Neural progenitor cell (in vitro differentiated cells): ENCODE measurements at regions not wholly inside any gene's neighbourhood (a gene's known extent, or its start where the extent isn't known, plus 50 kb on each side); places are given as distances from the start of the nearest gene placed in this dataset.

ENCODE experiments used
- DNase-seq: peaks from one replicate; pipeline ENCODE4 v3.0.0-alpha.2; 2016; ENCODE audit warnings: low spot score
- H2AFZ ChIP-seq: fragments of 200-600 bp; sonication (generic); replicated peaks from 2 replicates; pipeline ENCODE4 v1.6.1; 2016; ENCODE audit warnings: antibody characterized with exemption
- H3F3A ChIP-seq: fragments of 200-600 bp; sonication (generic); 2 replicates; pipeline ENCODE4 v1.6.1; 2016; ENCODE audit warnings: antibody characterized with exemption, low read depth
- H3K27ac ChIP-seq: fragments of 200-600 bp; sonication (generic); 2 replicates; pipeline ENCODE4 v1.5.1; 2016; ENCODE audit warnings: mild to moderate bottlenecking
- H3K27me3 ChIP-seq: fragments of 200-600 bp; sonication (generic); 2 replicates; pipeline ENCODE4 v1.6.1; 2016; ENCODE audit warnings: mild to moderate bottlenecking, moderate library complexity
- H3K36me3 ChIP-seq: fragments of 200-600 bp; sonication (generic); 2 replicates; pipeline ENCODE4 v1.5.1; 2016
- H3K4me1 ChIP-seq: fragments of 200-600 bp; sonication (generic); 2 replicates; pipeline ENCODE4 v1.6.1; 2016; ENCODE audit warnings: mixed run types
- H3K4me2 ChIP-seq: fragments of 200-600 bp; sonication (generic); 2 replicates; pipeline ENCODE4 v1.6.1; 2016
- H3K4me3 ChIP-seq: fragments of 200-600 bp; sonication (generic); 2 replicates; pipeline ENCODE4 v1.5.1; 2016
- H3K79me2 ChIP-seq: fragments of 200-600 bp; sonication (generic); 2 replicates; pipeline ENCODE4 v1.6.1; 2016; ENCODE audit warnings: low read depth
- H3K9ac ChIP-seq: fragments of 200-600 bp; sonication (generic); 2 replicates; pipeline ENCODE4 v1.6.1; 2016
- H3K9me3 ChIP-seq: fragments of 200-600 bp; sonication (generic); 2 replicates; pipeline ENCODE4 v1.5.1; 2016; ENCODE audit warnings: low read depth
- H4K20me1 ChIP-seq: fragments of 200-600 bp; sonication (generic); 2 replicates; pipeline ENCODE4 v1.6.1; 2016; ENCODE audit warnings: low read depth
- H3K27ac Mint-ChIP-seq: 3 replicates; pipeline ENCODE4 v1.8.0; 2021; ENCODE audit warnings: mixed read lengths
- H3K27me3 Mint-ChIP-seq: 2 replicates; pipeline ENCODE4 v1.8.0; 2022; ENCODE audit warnings: low read depth, mild to moderate bottlenecking, inconsistent platforms, moderate library complexity, mixed read lengths; ENCODE audit not compliant: insufficient read depth
- H3K36me3 Mint-ChIP-seq: 3 replicates; pipeline ENCODE4 v1.8.0; 2021; ENCODE audit warnings: mixed read lengths
- H3K4me1 Mint-ChIP-seq: 3 replicates; pipeline ENCODE4 v1.8.0; 2021; ENCODE audit warnings: mixed read lengths
- H3K4me3 Mint-ChIP-seq: 3 replicates; pipeline ENCODE4 v1.8.0; 2021; ENCODE audit warnings: mild to moderate bottlenecking, moderate library complexity, mixed read lengths
- H3K9me3 Mint-ChIP-seq: 3 replicates; pipeline ENCODE4 v1.8.0; 2020; ENCODE audit warnings: mixed read lengths
- EZH2 ChIP-seq: fragments of 200-600 bp; sonication (generic); IDR thresholded peaks from 2 replicates; pipeline ENCODE4 v1.6.1; 2017; ENCODE audit warnings: antibody characterized with exemption, mild to moderate bottlenecking, moderate library complexity
- EZH2phosphoT487 ChIP-seq: fragments of 200-600 bp; sonication (generic); IDR thresholded peaks from 2 replicates; pipeline ENCODE4 v1.6.1; 2017; ENCODE audit warnings: antibody characterized with exemption
- TF ChIP-seq, protein P1 (sequence below): fragments of 200-600 bp; sonication (generic); IDR thresholded peaks from 2 replicates; pipeline ENCODE4 v1.5.1; 2017; ENCODE audit warnings: antibody characterized with exemption, mild to moderate bottlenecking

GRCh38 chr1:239240736-239241135 lies 145.6 kb upstream of the CHRM3 start:
- TF ChIP-seq, protein P1, sequence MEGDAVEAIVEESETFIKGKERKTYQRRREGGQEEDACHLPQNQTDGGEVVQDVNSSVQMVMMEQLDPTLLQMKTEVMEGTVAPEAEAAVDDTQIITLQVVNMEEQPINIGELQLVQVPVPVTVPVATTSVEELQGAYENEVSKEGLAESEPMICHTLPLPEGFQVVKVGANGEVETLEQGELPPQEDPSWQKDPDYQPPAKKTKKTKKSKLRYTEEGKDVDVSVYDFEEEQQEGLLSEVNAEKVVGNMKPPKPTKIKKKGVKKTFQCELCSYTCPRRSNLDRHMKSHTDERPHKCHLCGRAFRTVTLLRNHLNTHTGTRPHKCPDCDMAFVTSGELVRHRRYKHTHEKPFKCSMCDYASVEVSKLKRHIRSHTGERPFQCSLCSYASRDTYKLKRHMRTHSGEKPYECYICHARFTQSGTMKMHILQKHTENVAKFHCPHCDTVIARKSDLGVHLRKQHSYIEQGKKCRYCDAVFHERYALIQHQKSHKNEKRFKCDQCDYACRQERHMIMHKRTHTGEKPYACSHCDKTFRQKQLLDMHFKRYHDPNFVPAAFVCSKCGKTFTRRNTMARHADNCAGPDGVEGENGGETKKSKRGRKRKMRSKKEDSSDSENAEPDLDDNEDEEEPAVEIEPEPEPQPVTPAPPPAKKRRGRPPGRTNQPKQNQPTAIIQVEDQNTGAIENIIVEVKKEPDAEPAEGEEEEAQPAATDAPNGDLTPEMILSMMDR = no peak
- H3K36me3 ChIP-seq = no peaks in the 10 kb centered on the region
- H3K4me1 Mint-ChIP-seq = peaks cover 6% of the 10 kb centered on the region

GRCh38 chr1:239239529-239239928 lies 146.8 kb upstream of the CHRM3 start:
- Histone ChIP-seq H3K36me3 (no peaks in the 10 kb centered on the region), H3K4me1 (peaks cover 14% of the 10 kb centered on the region), H3K27me3 (no peaks in the 10 kb centered on the region), H4K20me1 (no peaks in the 10 kb centered on the region), H3K9me3 (no peaks in the 10 kb centered on the region), H3K9ac (no peak overlapping the region), H3F3A (no peaks in the 10 kb centered on the region), H2AFZ (no peak overlapping the region), H3K27ac (no peak overlapping the region), H3K79me2 (no peaks in the 10 kb centered on the region), H3K4me3 (no peak overlapping the region), H3K4me2 (no peak overlapping the region)
- DNase-seq = no peak
- no peak overlapping the region for H3K4me3 Mint-ChIP-seq
- peaks cover 6% of the 10 kb centered on the region for H3K4me1 Mint-ChIP-seq
- H3K27me3 Mint-ChIP-seq = no peaks in the 10 kb centered on the region
- TF ChIP-seq EZH2phosphoT487 = no peak
- TF ChIP-seq EZH2 = no peak
- H3K27ac Mint-ChIP-seq = no peak overlapping the region
- H3K36me3 Mint-ChIP-seq = no peaks in the 10 kb centered on the region
- no peaks in the 10 kb centered on the region for H3K9me3 Mint-ChIP-seq

More at GRCh38 chr1:239240736-239241135, 145.6 kb upstream of the CHRM3 start:
- Histone ChIP-seq H3K4me2 (no peak overlapping the region), H3K4me3 (no peak overlapping the region), H3K9me3 (no peaks in the 10 kb centered on the region), H2AFZ (no peak overlapping the region), H3K79me2 (no peaks in the 10 kb centered on the region), H3K4me1 (peaks cover 14% of the 10 kb centered on the region), H3F3A (no peaks in the 10 kb centered on the region), H3K27me3 (no peaks in the 10 kb centered on the region), H4K20me1 (no peaks in the 10 kb centered on the region), H3K27ac (no peak overlapping the region), H3K9ac (no peak overlapping the region)
- H3K9me3 Mint-ChIP-seq = no peaks in the 10 kb centered on the region
- no peak for DNase-seq
- no peaks in the 10 kb centered on the region for H3K36me3 Mint-ChIP-seq
- H3K4me3 Mint-ChIP-seq = no peak overlapping the region
- H3K27me3 Mint-ChIP-seq = no peaks in the 10 kb centered on the region
- H3K27ac Mint-ChIP-seq = no peak overlapping the region

DNA sequence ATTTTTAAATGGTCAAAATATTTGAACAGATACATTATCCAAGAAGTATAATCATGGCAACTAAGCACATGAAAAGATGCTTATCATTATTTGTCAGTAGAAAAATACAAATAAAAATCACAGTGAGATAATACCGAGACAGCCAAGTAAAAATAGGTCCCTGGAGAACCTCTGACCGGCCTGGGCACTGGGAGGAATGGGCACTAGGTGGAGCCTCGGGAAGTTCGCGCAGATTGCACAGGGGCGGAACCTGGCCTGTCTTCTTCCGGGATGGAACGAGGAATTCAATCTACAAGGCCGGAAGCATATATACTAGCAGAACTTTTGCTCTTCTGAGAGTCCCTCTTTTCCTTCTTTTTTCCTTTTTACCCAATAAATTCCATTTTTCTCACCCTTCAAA lies 148.5 kb upstream of the CHRM3 start:
- no peaks in the 10 kb centered on the region for H3K79me2 ChIP-seq
- no peak overlapping the region for H3K27ac Mint-ChIP-seq
- no peak overlapping the region for H2AFZ ChIP-seq
- no peaks in the 10 kb centered on the region for H3K9me3 Mint-ChIP-seq
- H3K4me2 ChIP-seq = no peak overlapping the region
- no peak overlapping the region for H3K9ac ChIP-seq
- no peaks in the 10 kb centered on the region for H3K36me3 ChIP-seq
- H3K4me3 Mint-ChIP-seq = no peak overlapping the region
- H3K27ac ChIP-seq = no peak overlapping the region
- H3K4me1 Mint-ChIP-seq = peaks cover 3% of the 10 kb centered on the region
- peak; percentile 27 for DNase-seq
- no peaks in the 10 kb centered on the region for H3F3A ChIP-seq
- no peaks in the 10 kb centered on the region for H3K27me3 ChIP-seq
- H3K27me3 Mint-ChIP-seq = no peaks in the 10 kb centered on the region
- peaks cover 7% of the 10 kb centered on the region for H3K4me1 ChIP-seq
- no peak for TF ChIP-seq EZH2phosphoT487
- no peak for TF ChIP-seq EZH2
- TF ChIP-seq, protein P1 = peak; percentile 46
- H3K4me3 ChIP-seq = no peak overlapping the region
- H3K9me3 ChIP-seq = no peaks in the 10 kb centered on the region
- no peaks in the 10 kb centered on the region for H3K36me3 Mint-ChIP-seq
- no peaks in the 10 kb centered on the region for H4K20me1 ChIP-seq

GRCh38 chr1:239233626-239234025 lies 152.7 kb upstream of the CHRM3 start:
- Histone ChIP-seq H3K4me3 (no peak overlapping the region), H3K79me2 (no peaks in the 10 kb centered on the region), H3K9ac (no peak overlapping the region), H3K36me3 (no peaks in the 10 kb centered on the region), H3K27ac (no peak overlapping the region), H3K4me1 (no peaks in the 10 kb centered on the region), H3K27me3 (no peaks in the 10 kb centered on the region), H3F3A (no peaks in the 10 kb centered on the region), H3K9me3 (no peaks in the 10 kb centered on the region), H2AFZ (no peak overlapping the region), H3K4me2 (no peak overlapping the region), H4K20me1 (no peaks in the 10 kb centered on the region)
- TF ChIP-seq EZH2phosphoT487 = no peak
- no peak for TF ChIP-seq EZH2
- TF ChIP-seq, protein P1 = no peak
- Mint-ChIP-seq H3K36me3 (no peaks in the 10 kb centered on the region), H3K4me1 (no peaks in the 10 kb centered on the region), H3K27me3 (no peaks in the 10 kb centered on the region), H3K27ac (no peak overlapping the region), H3K4me3 (no peak overlapping the region), H3K9me3 (no peaks in the 10 kb centered on the region)
- DNase-seq = no peak
